Stimulated activated CD8-positive, alpha-beta memory T cell treated with anti-CD3 and anti-CD28 coated beads, Interleukin-15, amount 100 ng/mL, for 4 hours (primary cell): ENCODE measurements at regions not wholly inside any gene's neighbourhood (a gene's known extent, or its start where the extent isn't known, plus 50 kb on each side); places are given as distances from the start of the nearest gene placed in this dataset.
"Not testable (repeated sequence)": the region's sequence is repeated elsewhere in the genome, so short reads cannot be mapped to it uniquely, and the experiment has no call there.

ENCODE experiments used
- DNase-seq, 2 donors: peaks; one replicate each; pipeline ENCODE4 v3.0.0-alpha.2; 2020; ENCODE audit warnings: low read depth in 2 of 2

DNA sequence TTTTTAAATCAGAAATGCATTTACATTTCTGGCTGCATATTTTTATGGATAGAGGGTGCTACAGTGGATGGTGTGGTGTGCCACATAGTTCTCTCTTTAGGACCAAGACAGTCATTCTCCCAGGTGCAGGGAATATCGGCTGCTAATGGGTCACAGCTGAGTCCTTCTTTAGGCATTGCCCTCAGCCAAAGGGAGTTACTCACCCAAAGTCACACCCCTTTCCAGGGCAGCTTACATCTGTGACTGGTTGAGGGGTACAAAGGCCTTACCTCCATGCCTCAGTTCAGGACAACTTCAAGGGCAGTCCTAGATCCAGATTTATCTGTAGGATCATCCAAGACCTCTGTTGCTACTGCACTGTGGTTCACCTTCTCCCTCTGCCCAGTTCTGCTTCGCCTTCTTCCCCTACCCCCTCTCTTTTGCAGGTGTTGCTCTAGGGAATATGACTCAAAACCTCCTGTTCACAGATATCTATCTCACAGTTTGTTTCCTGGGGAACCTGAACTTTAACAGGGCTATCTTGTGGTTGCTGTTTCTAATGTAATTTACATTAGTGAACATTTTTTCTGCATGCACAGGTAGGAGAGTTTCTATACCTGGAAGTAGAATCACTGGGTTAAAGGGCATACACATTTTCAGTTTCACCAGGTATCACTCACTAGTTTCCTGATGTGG lies 413.9 kb downstream of the RPS6KC1 start:
- DNase-seq, result no peak

DNA sequence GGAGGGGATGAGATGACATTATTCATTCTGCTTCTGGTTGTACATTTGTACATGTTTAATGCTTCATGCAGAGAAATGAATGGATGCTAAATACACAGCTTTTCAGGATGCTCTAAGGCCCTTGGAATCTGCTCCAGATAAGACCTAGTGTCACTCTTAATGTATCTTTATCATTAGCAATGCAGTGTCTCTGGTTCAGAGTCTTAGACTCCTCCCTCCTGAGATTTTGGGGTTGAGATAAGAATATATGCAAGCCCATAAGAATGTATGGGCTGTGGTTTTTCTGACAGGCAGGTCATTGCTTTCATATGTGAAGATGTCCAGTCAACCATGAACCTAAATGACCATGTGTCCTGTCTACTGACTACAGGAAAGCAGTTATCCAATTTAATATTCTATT lies 415.5 kb downstream of the RPS6KC1 start:
- DNase-seq, result no peak

- DNase-seq, result no peak
Measured at GRCh38 chr1:213474054-213474453, 423.0 kb downstream of the RPS6KC1 start.

GRCh38 chr1:213481395-213481794 lies 430.4 kb downstream of the RPS6KC1 start:
- no peak for DNase-seq

- DNase-seq, result no peak
Measured at GRCh38 chr1:213484333-213484732, 433.3 kb downstream of the RPS6KC1 start.

DNA sequence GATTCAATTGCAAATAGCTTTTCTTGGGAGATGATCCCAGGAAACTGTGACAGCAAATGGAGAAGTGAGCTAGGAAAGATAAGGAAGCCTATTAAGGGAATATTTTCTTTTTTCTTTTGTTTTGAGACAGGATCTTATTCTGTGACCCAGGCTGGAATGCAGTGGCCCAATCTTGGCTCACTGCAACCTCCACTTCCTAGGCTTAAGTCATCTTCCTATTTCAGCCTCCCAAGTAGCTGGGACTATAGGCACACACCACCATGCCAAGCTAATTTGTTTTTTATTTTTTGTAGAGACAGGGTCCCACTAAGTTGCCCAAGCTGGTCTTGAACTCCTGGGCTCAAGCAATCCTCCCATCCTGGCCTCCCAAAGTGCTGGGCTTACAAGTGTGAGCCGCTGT lies 433.7 kb downstream of the RPS6KC1 start:
- no peak for DNase-seq

- DNase-seq, result no peak
Measured at GRCh38 chr1:213486488-213486887, 435.4 kb downstream of the RPS6KC1 start.

- DNase-seq, result no peak
Measured at GRCh38 chr1:213491468-213491867, 440.4 kb downstream of the RPS6KC1 start.

DNA sequence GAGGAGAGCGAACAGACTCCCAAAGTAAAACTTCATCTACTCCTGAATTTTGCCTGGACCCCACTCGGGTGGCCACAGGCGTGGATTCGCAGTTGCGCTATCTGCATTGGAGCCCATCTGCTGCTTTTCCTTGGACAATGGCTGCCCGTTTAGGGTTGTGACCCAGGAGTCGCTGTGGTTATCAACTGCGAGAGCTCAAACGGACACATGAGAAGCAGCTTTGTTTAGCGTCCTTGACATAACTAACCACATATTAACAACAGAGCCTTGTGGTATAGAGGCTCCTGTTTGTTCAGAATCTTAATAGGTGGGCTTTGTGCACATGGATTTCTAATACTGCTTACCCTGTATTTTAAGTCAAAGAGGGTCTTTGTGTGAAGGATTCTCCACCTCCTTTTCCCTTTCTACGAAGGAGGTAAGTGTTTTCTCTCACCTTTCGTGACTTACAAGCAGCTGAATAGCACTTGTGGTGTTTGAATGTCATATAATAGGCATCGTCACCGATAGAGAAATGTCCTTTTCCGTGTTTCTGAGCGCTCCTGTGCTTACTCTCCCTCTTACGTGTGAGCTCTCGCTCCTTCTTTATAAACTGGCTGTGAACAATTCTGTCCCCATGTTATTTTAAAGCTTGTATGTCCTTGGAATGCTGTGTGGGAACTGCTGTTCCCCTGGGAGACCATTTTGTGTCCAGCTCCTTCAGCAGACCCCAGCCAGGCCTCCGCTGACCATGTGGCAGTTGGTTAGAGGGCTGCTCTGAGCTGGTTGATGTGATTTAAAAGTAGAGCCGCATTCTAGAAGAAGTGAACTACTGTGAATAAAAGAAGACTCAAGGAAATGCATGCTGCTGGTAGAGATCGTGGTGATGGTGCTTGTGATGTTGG lies 441.4 kb downstream of the RPS6KC1 start:
- no peak for DNase-seq

DNA sequence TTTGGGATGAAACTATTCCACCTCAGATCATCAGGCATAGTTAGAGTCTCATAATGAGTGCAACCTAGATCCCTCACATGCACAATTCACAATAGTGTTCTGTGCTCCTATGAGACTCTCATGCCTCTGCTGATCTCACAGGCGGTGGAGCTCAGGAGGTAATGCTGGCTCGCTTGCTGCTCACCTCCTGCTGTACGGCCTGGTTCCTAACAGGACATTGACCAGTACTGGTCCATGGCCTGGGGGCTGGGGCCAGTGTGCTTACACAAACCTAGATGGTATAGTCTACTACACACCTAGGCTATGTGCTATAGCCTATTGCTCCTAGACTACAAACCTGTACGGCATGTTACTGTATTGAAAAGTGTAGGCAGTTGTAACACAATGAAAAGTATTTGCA lies 448.4 kb downstream of the RPS6KC1 start:
- DNase-seq, result no peak

- no peak for DNase-seq
Measured at GRCh38 chr1:213507472-213508223, 456.6 kb downstream of the RPS6KC1 start.

DNA sequence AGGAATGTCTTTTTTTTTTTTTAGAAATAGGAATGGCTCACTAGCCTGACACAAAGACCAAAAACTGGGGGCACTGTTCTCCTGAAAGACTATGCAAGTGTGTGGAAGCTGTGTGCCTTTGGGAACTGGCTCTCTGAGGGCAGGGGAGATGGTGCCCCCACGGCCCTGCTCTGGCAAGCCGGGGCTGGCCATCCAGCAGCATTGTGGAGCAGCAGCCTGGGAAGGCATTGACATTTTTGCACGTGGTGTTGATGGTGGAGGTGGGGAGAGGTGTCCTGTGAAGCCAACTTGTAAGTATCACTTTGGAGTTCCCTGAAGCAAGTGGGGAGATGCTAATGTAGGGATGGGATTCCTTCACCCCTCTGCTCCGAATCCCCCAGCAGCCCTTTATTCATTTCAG lies 460.1 kb downstream of the RPS6KC1 start:
- DNase-seq, result no peak

DNA sequence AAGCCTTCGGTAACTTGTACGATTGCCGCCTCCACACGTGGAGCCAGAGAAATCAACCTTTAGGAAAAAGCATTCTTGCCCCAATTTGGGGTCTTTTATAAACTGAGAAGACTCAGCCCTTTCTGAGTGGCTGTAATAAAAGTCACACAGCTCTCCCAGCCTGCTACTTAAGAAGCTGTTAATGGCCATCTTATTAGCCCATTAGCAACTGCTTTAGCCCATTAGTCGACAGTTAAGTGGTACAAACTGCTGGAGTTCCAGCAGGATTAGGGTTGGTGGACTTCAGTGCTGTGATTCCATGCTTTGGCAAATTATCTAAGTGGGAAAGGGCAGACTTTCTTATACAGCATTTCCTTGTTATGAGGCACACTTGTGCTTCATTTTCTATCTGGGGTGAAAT lies 461.3 kb downstream of the RPS6KC1 start:
- no peak for DNase-seq

- no peak for DNase-seq
Measured at GRCh38 chr1:213513006-213513405, 462.0 kb downstream of the RPS6KC1 start.

DNA sequence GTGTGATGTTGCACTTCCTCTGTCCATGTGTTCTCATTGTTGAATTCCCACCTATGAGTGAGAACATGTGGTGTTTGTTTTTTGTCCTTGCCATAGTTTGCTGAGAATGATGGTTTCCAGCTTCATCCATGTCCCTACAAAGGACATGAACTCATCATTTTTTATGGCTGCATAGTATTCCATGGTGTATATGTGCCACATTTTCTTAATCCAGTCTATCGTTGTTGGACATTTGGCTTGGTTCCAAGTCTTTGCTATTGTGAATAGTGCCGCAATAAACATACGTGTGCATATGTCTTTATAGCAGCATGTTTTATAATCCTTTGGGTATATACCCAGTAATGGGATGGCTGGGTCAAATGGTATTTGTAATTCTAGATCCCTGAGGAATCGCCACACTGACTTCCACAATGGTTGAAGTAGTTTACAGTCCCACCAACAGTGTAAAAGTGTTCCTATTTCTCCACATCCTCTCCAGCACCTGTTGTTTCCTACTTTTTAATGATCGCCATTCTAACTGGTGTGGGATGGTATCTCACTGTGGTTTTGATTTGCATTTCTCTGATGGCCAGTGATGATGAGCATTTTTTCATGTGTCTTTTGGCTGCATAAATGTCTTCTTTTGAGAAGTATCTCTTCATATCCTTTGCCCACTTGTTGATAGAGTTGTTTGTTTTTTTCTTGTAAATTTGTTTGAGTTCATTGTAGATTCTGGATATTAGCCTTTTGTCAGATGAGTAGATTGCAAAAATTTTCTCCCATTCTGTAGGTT lies 463.6 kb downstream of the RPS6KC1 start:
- not testable (repeated sequence) for DNase-seq

DNA sequence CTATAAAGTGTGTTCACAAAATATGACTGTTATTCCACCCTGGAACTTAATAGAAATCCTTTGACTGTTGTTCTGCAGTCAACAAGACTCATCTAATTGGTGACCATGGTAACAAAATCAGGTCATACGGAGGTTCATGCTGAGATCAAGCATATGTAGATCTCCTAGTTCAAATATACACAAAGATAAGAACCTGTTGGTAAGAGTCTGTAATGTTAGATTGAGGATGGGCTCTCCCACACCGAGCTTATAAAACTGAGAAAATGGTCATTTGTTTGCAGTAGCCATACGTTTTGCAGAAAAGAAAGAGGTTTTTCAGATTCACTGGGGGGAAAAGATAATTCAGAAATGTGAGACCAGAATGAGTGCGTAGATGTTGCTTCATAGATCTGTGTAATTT lies 468.1 kb downstream of the RPS6KC1 start:
- no peak for DNase-seq

- DNase-seq, result no peak
Measured at GRCh38 chr1:213521206-213521605, 466.6 kb upstream of the PROX1 start.

- no peak for DNase-seq
Measured at GRCh38 chr1:213523781-213524398, 463.9 kb upstream of the PROX1 start.

GRCh38 chr1:213526306-213526705 lies 461.5 kb upstream of the PROX1 start:
- no peak for DNase-seq

- DNase-seq, result no peak
Measured at GRCh38 chr1:213530611-213531320, 457.0 kb upstream of the PROX1 start.
